SW 1271 (cell line): ENCODE measurements at regions not wholly inside any gene's neighbourhood (a gene's known extent, or its start where the extent isn't known, plus 50 kb on each side); places are given as distances from the start of the nearest gene placed in this dataset.

Source experiments
- DNase-seq, 2 experiments: peaks; one replicate each; lab custom pipeline; 2025; lab: John Stamatoyannopoulos, UW

DNA sequence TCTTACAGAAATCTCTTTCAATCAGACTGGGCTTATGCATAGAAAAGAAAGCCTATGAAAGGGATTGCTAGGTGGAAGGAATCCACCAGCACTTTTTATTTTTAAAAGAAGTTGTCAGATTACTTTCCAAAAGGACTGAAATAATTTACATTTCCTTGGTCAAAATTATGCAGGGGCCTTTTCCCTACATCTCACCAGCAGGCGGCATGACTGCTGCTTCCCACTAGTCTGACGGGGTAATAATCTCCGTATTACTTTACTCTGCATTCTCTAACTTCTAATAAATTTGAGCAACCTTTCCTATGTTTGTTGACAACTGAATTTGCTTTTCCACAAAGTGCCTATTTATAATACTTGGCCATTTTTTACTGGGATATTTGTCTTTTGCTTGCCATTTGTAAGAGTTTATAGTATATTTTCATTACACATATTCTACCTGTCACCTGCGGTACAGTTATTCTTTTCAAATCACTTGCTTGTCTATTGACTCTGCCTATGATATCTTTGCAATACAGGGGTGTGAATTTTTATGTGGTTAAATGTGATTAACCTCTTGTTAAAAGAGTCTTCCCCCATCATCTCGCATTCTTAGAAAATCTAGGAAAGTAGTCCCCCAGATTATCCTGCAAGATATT lies 51.9 kb upstream of the USP47 start:
- DNase-seq, result peak in 1 of 2 experiments; percentile 50

DNA sequence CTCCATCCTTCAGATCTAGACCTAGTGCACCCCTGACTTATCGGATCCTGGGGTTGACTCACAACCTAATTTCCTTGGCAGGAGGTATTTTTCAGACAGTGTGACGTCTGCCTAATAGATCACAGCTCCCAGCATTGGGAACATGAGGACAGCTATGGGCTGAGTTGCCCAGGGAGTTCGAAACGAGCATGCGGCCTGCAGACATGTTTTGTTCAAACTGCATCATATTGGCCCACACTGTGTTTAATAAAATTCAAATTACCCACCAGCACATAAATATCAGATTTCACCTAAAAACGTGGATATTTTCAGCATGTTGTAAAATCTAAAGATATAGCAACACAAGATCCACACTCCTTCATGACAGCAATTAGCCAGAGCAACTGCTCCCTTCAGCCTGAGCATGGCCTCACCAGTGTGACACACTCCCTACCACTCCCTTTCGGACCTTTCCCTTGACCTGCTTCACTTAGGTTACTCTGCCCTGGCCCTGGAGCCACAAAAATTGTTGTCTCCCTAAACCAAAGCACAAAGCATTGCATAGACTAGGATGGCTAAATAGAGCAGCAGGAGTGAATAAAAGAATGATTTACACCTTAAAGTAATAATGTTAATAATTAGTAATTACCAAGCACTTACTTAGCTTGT lies 53.6 kb upstream of the USP47 start:
- no peak for DNase-seq

DNA sequence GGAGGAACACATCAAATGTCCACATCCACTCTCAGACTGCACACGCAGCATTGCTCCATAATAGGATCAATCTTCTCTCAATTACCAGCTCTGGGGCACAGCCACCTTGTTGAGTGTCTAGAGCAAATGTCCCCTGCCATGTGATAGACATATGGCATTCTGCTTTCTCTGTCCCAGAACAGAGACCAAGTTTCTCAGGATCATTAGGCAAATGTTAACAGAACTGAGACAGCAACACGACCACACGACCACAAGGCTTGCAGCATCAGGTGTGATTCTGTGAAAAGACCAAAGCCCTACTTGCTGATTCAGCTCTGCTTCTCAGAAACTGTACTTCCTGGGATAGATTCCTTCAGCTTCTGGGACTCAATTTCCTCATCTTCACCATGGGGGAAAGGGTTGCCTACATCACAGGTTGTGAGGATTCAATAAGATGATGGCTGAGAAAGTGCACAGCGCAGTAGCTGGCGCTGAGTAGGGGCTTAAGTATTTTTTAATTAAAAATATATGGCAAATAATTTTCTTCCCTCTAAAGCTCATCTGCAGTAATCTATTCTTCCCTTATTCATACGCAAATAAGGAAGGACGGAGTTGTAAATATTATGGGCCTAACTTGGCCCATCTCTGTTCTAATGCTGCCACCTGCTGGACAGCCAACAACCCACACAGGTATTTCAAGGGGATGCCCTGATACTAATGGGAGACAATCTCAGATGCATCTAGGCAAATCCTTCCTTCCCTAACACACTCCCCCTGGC lies 54.3 kb upstream of the USP47 start:
- DNase-seq, result peak in 1 of 2 experiments; percentile 62

DNA sequence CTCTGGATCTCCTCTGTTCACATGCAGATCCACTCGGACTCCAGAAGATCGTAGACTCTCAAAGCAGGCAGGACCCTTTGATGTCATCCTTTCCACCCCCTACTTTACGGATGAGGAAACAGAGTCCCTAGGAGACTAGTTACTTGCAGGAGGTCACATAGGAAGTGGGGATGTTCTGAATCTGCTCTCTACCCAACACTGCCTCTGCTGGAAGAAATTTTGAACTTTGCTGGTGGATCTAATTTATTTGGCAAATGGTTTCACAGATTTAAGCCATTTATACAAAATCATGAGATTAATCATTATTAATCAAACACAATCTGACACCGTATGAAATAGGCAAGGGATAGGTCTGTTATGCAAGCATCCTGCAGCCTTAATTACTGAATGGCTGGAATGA lies 55.0 kb upstream of the USP47 start:
- peak in 1 of 2 experiments; percentile 18 for DNase-seq

DNA sequence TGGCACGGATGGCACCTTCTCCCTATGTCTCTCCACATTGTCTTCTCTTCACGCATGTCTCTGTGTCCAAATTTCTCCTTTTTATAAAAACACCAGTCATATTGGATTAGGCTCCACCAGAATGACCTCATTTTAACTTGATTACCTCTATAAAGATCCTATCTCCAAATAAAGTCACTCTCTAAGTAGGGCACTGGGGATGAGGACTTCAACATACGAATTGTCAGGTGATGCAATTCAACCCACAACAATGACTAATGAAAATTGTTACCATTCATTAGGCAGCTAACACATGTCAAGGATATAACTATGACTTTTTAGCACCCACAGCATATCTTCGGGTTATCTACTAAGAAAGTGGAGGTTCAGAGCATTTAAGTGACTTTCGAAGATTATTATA lies 55.5 kb upstream of the USP47 start:
- DNase-seq, result no peak

DNA sequence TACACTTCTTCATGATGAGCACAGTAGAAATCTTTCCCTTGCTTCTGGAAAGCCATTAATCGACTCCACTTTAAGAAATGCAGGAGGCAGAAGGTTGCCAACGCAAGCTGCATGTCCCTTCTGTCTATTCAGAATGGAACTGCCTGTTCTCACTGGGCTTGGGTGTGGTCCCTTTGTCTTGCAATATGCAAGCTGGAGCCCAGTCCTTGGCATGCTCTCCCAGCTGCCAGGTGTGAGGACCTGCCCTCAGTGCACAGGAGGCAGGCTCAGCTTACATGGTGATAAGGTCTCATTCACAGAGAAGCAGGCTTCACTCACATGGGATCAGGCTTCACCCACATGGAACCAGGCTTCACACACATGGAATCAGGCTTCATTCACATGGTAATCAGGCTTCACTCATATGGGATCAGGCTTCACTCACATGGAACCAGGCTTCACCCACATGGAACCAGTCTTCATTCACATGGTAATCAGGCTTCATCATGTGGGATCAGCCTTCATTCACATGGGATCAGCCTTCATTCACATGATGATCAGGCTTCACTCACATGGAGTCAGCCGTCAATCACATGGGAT lies 59.2 kb upstream of the USP47 start:
- no peak for DNase-seq

DNA sequence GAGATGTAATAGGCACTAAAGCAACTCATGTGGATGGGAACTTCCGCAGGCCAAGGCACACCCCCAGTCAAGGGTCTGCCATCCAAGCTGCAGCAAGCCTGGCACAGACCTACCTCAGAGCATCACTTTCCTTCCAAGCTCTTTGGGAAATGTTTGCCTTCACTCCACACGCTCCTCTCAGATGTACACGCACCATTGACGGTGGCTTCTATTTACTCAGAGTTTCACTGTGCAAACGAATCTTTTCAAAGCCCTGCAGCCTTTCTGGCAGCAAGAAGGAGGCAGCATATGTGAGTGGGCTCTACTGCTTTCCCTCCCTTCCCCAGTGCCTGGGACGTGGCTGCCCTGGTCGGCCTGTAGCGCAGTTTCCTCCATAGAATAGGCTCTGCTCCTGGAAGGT lies 60.9 kb upstream of the USP47 start:
- no peak for DNase-seq

DNA sequence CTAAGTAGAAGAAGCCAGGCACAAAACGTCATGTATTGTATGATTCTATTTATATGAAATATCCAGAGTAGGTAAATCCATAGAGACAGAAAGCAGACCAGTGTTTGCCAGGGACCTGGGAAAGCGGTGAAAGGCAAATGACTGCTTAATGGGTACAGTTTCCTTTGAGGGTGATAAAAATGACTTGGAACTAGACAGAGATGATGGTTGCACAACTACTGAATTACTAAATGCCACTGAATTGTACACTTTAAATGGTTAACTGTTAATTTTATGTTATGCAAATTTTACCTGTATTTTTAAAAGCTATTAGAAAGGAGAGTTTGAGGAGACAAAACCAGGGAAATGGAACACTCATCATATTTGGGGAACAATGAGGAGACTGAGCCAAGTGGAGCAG lies 61.8 kb upstream of the USP47 start:
- DNase-seq, result no peak

DNA sequence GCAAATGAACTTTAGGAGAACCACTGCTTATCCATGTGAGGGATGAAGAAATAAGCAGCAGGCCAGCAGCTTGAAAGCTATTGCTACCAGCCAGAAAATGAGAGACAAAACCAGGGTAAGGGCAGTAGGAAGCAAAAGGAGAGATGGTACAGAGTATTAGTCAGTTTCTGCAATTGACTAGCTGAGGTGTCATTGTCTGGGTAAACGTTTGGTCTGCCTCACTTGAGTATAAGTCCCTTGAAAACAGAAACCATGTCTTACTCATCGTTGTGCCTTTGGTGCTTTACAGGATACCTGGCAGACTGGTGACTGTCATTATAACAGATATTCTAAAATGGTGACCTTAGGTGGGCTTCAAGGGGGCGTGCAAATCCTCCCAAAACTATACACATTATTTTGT lies 63.9 kb upstream of the USP47 start:
- no peak for DNase-seq

DNA sequence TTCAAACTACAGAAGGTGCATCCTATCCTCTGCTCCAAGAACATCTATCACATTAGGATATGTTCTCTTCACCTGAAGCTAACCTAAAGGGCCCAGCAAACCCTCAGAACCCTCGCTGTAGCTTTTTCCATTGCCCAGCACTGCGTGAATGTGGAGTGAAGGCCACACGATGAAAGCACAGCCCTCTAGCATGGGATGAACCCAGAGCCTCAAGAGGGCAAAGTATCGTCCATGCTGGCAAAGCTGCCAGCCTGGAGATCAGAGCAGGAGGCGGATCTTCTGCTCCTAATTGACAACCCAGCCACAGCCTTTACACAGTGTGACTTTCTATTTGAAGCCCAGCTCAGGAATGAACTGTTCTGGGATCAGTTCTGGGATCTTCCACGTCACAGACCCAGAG lies 65.1 kb upstream of the USP47 start:
- no peak for DNase-seq

DNA sequence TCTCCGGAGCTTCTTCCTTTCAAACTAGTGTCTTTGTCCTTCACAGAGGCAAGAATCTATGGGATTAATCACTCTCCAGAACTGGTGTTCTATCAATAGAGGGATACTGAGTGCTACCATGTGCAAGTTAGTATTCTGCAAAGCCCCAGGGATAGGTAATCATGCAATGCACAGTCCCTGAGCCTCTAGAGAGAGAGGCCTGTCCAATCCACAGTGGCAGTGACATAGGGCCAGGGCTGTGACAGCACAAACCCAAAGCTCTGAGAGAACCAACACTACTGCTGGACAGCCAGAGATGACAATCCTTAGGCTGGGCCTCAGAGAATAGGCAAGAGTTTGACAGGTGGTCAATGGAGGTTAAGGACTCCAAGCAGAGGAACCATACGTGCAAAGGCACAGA lies 66.8 kb upstream of the USP47 start:
- no peak for DNase-seq

DNA sequence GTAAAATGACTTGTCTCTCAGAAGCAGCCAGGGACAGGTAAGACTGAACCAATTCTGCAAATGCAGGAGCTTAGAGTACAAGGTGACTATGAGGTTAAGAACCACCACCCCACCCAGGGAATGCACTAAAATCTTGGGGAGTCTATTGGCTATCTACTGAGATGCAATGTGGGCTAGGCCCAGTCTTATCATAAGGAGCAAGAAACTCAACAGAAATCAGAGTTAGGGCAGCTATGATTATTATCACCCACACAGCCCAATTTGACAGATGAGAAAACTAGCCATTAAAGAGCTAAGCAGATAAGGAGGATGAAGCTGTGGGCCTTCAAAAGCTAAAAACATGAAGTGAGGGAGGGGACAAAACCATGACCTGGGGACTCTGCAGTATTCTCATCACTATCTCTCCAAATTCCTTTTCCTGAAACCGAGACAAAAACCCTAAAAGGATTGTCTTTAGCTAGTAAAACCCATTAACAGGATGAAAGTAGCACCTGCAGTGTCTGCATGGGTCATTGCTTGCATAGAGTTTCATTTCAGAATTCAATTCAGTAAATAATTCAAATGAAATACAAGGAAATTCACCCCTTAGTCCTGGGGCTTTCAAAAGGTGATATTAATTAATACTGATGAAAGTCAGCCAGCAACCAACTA lies 68.8 kb upstream of the USP47 start:
- no peak for DNase-seq

DNA sequence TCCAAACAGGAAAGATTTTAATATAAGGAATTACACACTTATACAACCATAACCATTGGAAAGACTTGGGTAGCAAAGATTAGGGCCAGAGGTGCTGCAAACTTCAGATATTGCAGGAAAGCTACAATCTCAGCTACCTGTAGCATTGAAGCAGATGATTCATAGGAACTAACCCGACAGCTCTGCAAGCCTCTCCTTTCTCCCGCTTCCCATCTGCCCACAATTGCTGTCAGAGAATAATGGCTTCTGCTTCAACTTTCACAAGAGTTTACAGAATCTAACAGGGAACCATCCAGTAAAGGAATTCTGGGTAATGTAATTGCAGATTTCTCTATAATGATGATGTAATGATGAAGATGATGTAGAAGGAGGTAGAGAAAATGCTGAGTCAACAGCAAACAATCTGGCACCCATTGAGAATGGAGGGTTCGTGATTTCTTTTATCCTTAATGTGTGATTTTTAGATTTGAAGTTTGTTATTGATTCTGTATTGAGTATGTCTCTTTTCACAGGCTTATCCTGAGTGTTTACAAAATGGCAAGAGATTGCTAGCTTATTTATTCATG lies 70.8 kb upstream of the USP47 start:
- no peak for DNase-seq

DNA sequence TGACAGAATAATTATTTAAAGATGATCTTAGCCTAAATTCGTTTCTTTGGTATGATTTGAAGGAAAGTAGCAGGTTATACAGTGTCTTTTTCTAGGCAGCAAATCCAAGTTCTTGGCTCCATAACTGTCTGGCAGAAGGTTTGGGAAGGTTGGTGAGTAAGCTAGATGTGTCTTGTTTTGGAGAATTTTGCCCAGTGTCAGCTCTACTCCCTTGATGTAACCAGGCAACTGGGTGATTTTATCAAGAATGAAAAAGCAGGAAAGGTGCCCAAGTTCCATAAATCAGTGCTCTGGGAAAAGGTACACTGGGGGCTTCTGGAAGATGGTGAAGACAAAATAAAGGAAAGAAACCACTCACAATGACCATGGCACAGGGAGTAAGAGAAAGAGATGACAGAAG lies 71.5 kb upstream of the USP47 start:
- no peak for DNase-seq

DNA sequence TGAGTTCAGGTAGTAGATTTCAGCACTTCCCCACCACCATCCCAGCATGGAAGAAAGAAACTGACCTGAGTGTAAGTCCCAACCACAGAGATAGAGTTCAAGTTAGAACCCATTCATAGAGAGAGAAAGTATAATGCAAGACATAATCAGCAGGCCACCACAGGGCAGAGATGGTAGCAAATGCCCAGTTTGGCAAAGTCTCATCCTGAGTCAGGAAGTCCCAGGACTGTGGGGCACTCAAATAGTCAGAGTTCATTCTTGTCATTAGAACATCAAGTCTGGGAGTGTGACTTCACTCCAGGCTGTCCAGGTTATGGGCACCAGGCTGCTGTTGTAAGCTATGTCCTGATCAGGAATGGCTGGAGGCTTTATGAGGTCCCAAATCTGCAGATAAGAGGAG lies 72.0 kb upstream of the USP47 start:
- DNase-seq, result no peak

DNA sequence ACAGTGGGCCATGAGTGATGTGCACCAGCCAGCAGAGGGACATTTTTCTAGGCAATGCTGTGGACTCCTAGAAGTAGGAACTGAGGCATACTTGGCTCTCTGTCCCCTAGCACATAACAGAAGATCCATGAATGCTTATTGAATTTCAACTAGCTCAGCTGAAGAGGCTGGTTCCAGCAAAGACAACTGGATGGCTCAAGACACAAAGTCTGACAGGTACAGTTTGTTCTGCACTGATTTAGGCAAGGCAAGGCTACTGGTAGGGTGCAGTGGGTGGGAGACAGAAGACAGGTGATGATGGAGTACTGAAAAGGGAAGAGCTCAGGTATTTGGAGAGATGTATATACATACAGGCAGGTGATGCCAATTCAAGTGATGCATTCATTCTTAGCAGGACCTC lies 72.4 kb upstream of the USP47 start:
- no peak for DNase-seq

DNA sequence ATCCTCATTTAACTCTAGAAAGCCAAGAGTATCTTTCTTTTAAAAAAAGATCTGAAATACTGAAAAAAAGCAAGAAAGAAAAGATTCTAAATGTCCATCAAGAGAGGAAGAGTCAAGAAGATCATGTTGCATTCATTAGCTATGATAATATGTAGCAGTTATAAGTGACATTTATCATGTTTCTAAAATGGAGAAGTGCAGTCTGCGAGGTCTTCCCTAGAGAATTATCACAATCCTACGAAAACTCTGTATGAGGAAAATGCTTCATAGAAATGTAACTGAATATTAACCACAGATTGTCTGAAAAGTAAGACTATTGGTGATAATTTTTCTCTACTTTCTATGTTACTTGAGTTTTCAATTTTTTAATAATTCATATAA lies 77.4 kb upstream of the USP47 start:
- no peak for DNase-seq

DNA sequence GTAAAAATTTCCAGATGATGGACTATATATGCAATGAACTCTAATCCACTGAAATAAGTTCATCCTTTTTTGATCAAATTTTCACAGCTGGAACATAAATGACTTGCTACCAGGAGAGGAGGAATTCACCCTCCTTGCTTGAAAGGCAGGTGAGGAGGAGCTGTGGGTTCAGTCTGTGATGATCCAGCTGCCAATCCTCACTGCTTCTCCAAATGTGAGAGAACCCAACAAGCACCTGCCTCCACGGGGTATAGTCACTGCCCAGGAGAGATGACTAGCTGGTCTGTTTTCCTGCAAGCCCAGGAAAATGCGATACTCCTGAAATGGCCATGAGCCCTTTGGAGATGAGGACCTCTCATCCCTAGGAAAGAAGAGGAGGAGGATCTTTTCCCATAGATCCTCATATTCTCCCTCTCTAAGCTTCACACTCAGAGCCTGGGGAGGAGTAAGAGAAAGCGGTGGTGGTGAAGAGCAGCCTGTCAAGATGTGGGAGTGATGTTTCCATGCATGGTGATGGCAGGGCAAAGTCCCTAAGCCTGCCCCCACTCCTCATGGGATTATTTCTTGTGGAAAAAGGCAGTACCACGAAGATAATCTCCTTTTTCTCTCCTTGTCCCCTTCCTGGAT lies 77.9 kb upstream of the USP47 start:
- DNase-seq, result no peak

DNA sequence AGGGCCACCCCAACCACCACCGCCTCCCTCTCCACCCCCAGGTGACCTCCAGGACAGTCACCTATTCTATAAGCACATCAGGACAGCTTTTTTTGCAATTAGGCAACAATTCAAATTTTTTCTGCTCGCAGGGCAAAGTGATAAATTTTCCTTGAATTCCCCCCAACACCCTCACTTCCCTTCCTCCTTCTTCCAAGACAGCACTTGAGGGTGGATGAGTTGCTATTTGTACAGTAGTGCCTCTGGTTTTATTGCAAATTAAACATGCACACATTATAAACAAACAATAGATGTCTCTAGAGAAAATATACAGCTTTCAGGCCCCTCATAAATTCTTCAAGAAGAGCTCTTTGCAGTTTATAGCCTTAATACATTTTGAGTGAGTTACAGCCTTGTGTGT lies 80.9 kb upstream of the USP47 start:
- DNase-seq, result no peak

DNA sequence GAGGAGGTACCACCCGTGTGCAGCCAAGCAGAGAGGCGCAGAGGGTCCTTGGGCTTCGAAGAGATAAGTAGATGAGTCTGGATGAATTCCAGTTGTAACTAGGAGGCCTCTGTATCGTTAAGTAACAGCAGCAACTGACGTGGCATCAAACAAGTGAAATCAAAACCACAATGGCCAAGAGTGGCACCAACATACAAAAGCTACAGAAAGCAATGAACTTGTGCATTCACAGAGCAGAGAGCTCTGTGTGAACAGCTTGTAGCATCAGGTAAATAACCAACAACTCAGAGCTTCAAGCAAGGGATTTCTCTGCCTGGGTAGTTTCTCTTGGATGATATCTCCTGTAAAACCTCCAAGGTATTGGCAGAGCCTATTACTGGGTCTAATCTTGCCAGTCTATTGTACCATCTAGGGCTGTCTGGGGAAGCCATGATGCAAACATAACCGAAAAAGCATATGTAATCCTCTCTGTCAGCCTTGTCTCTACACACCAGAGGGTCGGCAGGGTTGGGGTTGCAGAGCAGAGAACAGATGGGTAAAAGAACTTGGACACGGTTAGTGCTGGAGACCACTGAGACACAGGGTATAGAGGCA lies 83.1 kb upstream of the USP47 start:
- no peak for DNase-seq

DNA sequence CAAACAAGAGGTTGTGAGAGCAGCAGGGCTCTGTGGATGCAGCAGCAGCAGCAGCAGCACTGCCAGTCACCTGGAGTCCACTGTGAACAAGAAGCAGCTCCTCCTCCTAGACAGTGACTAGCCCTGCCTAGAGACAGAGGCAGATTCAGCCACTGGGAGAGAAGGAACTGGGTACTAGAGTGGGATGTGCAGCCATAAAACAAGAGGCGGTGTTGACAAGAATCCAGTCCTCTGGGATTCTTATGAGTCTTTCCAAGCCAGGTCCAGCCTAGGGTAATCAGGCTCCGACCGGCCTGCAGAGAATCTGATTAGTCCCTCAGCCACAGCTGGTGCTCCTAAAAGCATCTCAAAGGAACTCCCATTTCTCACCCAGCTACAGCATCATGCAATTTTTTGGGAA lies 83.9 kb upstream of the USP47 start:
- DNase-seq, result no peak
